GM12872 (cell line): ENCODE measurements at regions not wholly inside any gene's neighbourhood (a gene's known extent, or its start where the extent isn't known, plus 50 kb on each side); places are given as distances from the start of the nearest gene placed in this dataset.
A peak's percentile ranks its signal among the peaks of the same experiment; 100 is the strongest.

Experiments
- TF ChIP-seq, protein P1 (sequence below): IDR thresholded peaks from 3 replicates; pipeline ENCODE4 v1.5.1; 2011; ENCODE audit warnings: low read depth, mild to moderate bottlenecking, low read length, moderate library complexity; ENCODE audit not compliant: insufficient read depth

DNA sequence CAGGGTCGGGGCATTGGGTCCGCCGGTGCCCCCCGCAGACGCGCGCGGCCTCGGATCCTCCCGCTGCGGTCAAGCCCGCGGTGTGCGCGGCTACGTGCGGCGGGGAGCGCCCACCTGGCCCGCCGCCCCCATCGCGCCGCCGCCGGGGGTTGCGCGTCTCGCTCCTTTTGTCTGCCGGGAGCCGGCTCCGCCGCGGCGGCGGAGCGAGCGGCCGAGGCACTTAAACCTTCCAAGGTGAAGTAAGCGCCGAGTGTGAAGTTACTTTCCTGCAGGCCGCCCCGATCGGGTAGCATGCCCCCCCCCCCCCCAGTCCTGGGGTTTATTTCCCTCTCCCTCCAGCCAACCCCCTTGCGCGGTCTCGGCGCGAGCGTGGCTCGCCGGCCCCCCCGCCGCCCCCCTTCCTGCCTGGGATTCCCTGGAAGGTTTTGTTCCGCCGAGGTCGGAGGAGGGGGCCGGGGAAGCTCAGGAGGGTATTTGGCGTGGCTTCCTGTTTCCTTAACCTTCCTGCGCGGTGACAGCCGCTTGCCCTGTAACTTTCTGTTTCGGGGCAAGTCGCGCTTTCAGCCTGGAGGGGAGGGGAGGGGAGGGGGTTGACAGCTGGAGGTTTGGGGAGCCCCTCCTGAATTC, 56.6 kb upstream of the GSE1 start:
- TF ChIP-seq, protein P1, sequence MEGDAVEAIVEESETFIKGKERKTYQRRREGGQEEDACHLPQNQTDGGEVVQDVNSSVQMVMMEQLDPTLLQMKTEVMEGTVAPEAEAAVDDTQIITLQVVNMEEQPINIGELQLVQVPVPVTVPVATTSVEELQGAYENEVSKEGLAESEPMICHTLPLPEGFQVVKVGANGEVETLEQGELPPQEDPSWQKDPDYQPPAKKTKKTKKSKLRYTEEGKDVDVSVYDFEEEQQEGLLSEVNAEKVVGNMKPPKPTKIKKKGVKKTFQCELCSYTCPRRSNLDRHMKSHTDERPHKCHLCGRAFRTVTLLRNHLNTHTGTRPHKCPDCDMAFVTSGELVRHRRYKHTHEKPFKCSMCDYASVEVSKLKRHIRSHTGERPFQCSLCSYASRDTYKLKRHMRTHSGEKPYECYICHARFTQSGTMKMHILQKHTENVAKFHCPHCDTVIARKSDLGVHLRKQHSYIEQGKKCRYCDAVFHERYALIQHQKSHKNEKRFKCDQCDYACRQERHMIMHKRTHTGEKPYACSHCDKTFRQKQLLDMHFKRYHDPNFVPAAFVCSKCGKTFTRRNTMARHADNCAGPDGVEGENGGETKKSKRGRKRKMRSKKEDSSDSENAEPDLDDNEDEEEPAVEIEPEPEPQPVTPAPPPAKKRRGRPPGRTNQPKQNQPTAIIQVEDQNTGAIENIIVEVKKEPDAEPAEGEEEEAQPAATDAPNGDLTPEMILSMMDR: no peak

DNA sequence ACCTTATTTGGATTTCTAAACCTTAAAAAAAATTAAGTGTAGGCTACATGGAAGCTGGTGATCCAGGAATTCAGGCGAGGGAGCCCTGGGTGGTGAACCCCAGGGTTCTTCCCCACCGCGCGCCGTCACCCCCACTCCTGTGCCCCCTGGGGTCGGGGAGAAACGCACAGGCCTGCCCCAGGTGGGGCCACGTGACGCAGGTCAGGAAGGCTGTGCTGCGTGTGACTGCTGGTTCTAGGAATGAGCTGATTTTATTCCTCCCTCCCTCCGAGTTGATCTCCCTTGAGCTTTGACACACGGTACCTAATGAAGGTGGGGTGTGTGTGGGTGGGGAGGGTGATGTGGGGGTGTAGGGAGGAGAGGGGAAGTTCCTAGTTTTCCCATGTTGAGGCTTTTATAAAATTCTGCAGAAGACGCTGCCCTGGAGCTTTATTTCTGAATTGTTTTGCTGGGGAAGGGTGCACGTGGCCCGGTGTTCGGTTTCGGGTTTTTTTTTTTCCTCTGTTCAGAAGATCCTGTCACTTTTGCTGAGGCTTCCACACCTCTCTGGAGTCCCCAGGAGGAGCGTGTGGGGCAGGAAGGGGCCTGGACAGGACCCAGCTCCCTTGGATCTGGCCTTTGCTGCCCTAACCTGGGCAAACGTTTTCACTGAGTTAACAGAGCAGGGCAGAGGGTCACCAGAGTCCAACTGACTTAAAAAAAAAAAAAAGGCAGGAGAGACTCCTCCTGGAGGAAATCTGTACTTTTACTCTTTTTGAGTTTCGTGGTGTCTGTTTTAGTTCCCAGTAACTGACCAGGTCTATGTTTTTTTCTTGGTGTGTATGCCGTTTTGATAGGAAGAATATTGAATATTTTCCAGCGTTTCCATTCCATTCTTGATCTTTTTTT, 55.8 kb upstream of the GSE1 start:
- TF ChIP-seq, protein P1: no peak

DNA sequence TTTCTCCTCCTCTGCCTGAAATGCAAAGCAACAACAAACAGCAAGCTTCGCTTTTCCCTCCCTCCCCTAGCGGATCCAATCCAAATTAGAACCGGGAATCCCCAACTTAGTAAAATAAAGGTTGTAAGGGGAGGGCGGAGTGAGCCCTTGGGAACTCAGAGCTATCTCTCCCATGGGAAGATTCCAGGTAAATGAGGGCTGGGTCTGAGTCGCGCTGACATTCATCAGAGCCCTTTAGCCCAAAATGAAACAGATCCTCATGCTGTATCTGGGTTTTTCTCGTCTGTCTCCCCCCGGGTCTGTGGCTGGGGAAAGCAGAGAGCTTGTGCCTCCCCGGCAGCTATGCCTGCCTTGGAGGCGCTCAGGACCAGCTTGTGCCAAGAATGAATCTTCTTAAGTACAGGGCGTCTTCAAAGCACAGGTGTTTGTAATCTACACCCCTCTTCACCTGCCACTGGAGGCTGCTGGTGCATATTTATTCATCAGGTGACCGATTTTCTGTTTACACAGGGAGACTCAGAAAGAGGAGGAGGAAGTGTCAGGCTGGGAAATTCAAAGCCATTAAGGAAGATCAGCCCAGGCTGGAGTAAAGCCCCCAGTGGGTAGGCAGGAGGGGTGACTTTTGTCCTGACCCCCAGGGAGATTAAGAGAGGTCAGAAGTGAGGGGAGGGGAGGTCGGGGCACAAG, 55.0 kb upstream of the GSE1 start:
- TF ChIP-seq, protein P1: 0 out of 3 replicates have a peak, but pooled peaks have one; percentile 6

DNA sequence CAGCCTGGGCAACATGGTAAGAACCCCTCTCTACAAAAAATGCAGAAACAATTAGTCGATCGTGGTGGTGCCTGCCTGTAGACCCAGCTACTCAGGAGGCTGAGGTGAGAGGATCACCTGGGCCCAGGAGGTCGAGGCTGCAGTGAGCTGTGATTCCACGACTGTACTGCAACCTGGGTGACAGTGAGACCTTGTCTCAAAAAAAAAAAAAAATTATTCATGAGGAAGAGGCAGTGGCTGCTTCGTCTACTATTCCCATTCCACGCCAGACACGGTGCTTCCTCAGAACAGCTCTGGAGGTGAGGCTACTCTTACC, 52.2 kb upstream of the GSE1 start:
- TF ChIP-seq, protein P1: no peak

DNA sequence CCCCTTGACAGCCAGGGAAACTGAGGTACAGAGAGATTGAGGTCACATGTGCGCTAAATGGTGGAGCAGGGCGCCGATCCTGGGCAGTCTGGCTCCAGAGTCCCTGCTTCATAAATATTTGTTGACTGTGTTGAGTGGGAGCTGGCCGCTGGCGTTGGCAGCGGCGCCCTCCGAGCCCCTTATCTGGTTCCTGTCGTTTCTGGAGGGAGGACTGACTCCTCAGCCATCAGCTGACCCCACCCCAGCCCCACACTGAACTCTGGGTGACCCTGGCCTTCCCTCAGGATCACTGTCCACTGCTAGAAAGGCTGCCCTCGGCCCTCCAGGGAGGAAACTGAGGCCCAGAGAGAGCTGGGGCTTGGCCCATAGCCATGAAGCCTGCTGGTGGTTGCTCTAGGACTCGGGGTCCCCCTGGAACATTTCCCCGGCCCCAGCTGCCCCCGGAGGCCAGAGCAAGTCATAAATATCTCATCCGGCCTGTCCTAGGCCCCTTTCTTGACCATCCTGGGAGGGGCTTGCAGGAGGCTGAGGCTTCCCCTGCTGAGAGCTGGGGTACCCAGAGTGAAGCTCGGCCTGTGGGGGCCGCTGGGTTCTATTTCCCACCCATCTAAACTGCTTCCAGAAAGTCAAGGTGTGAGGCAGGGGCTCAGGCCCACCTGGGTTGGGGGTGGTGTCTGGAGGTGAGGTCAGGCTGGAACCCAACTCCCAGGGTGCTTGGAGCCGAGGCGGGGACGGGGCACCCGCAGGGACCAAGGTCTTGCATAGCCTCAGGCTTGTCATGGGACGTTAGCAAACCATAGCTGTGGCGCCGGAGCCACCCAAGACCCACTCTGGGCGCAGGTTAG, 51.7 kb upstream of the GSE1 start:
- TF ChIP-seq, protein P1: no peak

DNA sequence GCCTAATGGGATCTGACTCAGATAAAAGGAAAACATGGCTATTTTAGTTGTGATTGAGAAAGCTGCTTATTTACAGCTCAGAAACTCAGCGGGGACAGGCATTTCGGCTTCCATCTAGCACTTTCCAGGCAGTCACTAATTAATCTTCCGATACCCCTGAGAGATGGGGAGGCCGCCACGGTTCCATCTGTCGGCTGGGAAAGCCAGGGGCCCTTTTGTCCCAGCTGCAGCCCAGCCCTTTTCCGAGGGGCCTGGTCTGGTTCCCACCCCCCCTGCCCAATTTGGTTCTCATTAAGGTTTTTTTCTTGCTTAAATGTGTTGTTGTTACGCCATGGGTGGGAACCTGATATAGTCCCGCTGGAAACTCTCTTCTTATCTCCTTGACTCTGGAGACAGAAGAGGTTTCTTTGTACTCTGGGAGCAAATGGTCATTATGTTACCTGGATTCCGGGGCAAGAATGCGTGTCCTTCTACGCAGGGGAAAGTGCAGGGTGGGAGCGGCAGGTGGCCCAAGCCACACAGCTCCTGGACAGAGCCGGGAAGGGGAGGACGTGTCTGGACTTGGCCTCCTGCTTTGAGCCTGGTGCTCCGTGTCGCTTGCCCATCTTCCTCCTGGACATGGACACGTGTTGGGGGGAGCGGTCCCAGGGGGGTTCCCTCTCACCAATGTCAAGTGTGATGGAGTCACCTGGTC, 50.9 kb upstream of the GSE1 start:
- TF ChIP-seq, protein P1: no peak
